22Rv1 (cell line): ENCODE measurements at regions not wholly inside any gene's neighbourhood (a gene's known extent, or its start where the extent isn't known, plus 50 kb on each side); places are given as distances from the start of the nearest gene placed in this dataset.

ENCODE experiments used
- CTCF ChIP-seq: fragments of 450-650 bp; IDR thresholded peaks from 2 replicates; pipeline ENCODE4 v1.5.1; 2017; ENCODE audit warnings: mild to moderate bottlenecking
- ZFX ChIP-seq: fragments of 450-650 bp; IDR thresholded peaks from 2 replicates; pipeline ENCODE4 v1.6.1; 2017; ENCODE audit warnings: antibody characterized with exemption, borderline replicate concordance

GRCh38 chr2:117760916-117761315 lies 53.6 kb upstream of the DDX18 start:
- no peak for TF ChIP-seq CTCF
- TF ChIP-seq ZFX, result no peak
